GM12878 (cell line): ENCODE measurements at regions not wholly inside any gene's neighbourhood (a gene's known extent, or its start where the extent isn't known, plus 50 kb on each side); places are given as distances from the start of the nearest gene placed in this dataset.

Experiments used
- ATAC-seq: fragments of 200-7000 bp; cut with Tn5 transposase; 3 replicates; pipeline ENCODE4 v1.9.1; 2020; ENCODE audit warnings: mild to moderate bottlenecking, moderate library complexity
- BruUV-seq: library from RNA; stranded (reverse); fragments of 400-500 nt; replicated peaks from 2 replicates; lab custom pipeline; 2021; lab: Mats Ljungman, UMichigan
- CTCF ChIA-PET: fragments of 300-600 bp; sonication (Branson Sonifier 250); formaldehyde crosslinking; extraction: SDS; loops from one replicate; lab custom pipeline; 2021; ENCODE audit warnings: inconsistent platforms; lab: Yijun Ruan, JAX
- POLR2A ChIA-PET: fragments of 350-600 bp; formaldehyde crosslinking; extraction: SDS; loops from one replicate; lab custom pipeline; 2021; ENCODE audit warnings: inconsistent platforms; lab: Charles Lee
- RAD21 ChIA-PET: fragments of 300-600 bp; sonication (Branson Sonifier 250); formaldehyde crosslinking; loops from one replicate; lab custom pipeline; 2023; ENCODE audit warnings: antibody characterized with exemption; ENCODE audit not compliant: unreplicated experiment; lab: Charles Lee
- SMC1A ChIA-PET: fragments of 300-600 bp; sonication (Branson Sonifier 250); formaldehyde crosslinking; loops from one replicate; lab custom pipeline; 2023; ENCODE audit not compliant: unreplicated experiment, uncharacterized antibody; lab: Charles Lee
- DNase-seq: peaks from one replicate; pipeline ENCODE4 v3.0.0-alpha.2; 2011; ENCODE audit warnings: low read depth, low spot score
- FAIRE-seq: peaks from 3 replicates; lab custom pipeline; 2011; peaks lifted over from hg19 to GRCh38; lab: Jason Lieb, UNC
- H2AFZ ChIP-seq: 2 replicates; pipeline ENCODE4 v1.6.0; 2011; ENCODE audit warnings: low read depth, low read length, control low read depth; ENCODE audit not compliant: control insufficient read depth
- H3K27ac ChIP-seq: 2 replicates; pipeline ENCODE4 v1.5.1; 2011; ENCODE audit warnings: control low read depth; ENCODE audit not compliant: control insufficient read depth, insufficient read depth
- H3K27me3 ChIP-seq, 2 experiments: replicated peaks in 1 of 2; 2 replicates each; pipeline versions ENCODE4 v1.6.0 to v1.6.1; 2011; ENCODE audit warnings: low read length in 1 of 2; ENCODE audit not compliant: control insufficient read depth in 2 of 2, insufficient read depth in 2 of 2
- H3K36me3 ChIP-seq, 2 experiments: 2 replicates each; pipeline ENCODE4 v1.5.1; 2011; ENCODE audit warnings: low read length in 1 of 2; ENCODE audit not compliant: control insufficient read depth in 2 of 2, insufficient read depth in 2 of 2
- H3K4me1 ChIP-seq: 2 replicates; pipeline ENCODE4 v1.6.1; 2011; ENCODE audit warnings: mild to moderate bottlenecking, low read length, moderate library complexity, mixed read lengths; ENCODE audit not compliant: control insufficient read depth, insufficient read depth
- H3K4me2 ChIP-seq: 2 replicates; pipeline ENCODE4 v1.6.0; 2011; ENCODE audit warnings: control low read depth; ENCODE audit not compliant: control insufficient read depth, insufficient read depth
- H3K4me3 ChIP-seq: fragments of 200-600 bp; sonication (generic); 2 replicates; pipeline ENCODE4 v1.5.1; 2016
- H3K79me2 ChIP-seq: 2 replicates; pipeline ENCODE4 v1.6.0; 2011; ENCODE audit warnings: low read length; ENCODE audit not compliant: control insufficient read depth, insufficient read depth
- H3K9ac ChIP-seq: 2 replicates; pipeline ENCODE4 v1.8.0; 2011; ENCODE audit warnings: low read length, control low read depth, mixed read lengths; ENCODE audit not compliant: control insufficient read depth, insufficient read depth
- H3K9me3 ChIP-seq: replicated peaks from 3 replicates; pipeline ENCODE4 v1.5.1; 2011; ENCODE audit warnings: mild to moderate bottlenecking, low read length; ENCODE audit not compliant: control insufficient read depth, insufficient read depth
- H4K20me1 ChIP-seq: 2 replicates; pipeline ENCODE4 v1.6.0; 2011; ENCODE audit not compliant: control insufficient read depth, insufficient read depth
- BRCA1 ChIP-seq: IDR thresholded peaks from 2 replicates; pipeline ENCODE4 v1.6.1; 2011; ENCODE audit warnings: low read depth, low read length, improper control_type of control experiment
- EZH2 ChIP-seq: IDR thresholded peaks from 2 replicates; pipeline ENCODE4 v1.6.1; 2012; ENCODE audit warnings: low read depth, mild to moderate bottlenecking, control low read depth, inconsistent platforms, low read length, borderline replicate concordance; ENCODE audit not compliant: control insufficient read depth
- JUND ChIP-seq: IDR thresholded peaks from 2 replicates; pipeline ENCODE4 v1.6.1; 2012; ENCODE audit warnings: low read depth, mild to moderate bottlenecking, low read length, improper control_type of control experiment, moderate library complexity
- NFXL1 ChIP-seq: fragments of 450-650 bp; IDR thresholded peaks from 2 replicates; pipeline ENCODE4 v1.6.1; 2017; ENCODE audit warnings: antibody characterized with exemption, mild to moderate bottlenecking, borderline replicate concordance
- POLR2AphosphoS5 ChIP-seq: IDR thresholded peaks from 2 replicates; pipeline ENCODE4 v1.6.1; 2011; ENCODE audit warnings: mild to moderate bottlenecking, low read length, inconsistent platforms
- RFX5 ChIP-seq: IDR thresholded peaks from 2 replicates; pipeline ENCODE4 v1.6.1; 2011; ENCODE audit warnings: low read depth, low read length, improper control_type of control experiment
- ZBED1 ChIP-seq: IDR thresholded peaks from 2 replicates; pipeline ENCODE4 v1.6.1; 2016; ENCODE audit warnings: borderline replicate concordance
- WGBS: methylation state at CpG from one replicate; pipeline ENCODE4 v1.1.6; 2016; ENCODE audit warnings: low lambda C conversion rate; ENCODE audit not compliant: insufficient replicate concordance, insufficient coverage; ENCODE audit errors: missing lambda C conversion rate; 5-methylcytosine and 5-hydroxymethylcytosine counted together
- in situ Hi-C: fragments of 300-500 bp; cut with MboI; formaldehyde crosslinking; loops from 9 replicates; pipeline ENCODE4 v1.14.3; 2018; ENCODE audit warnings: mixed read lengths
- intact Hi-C: fragments of 100-400 bp; cut with micrococcal nuclease; formaldehyde crosslinking; loops from one replicate; pipeline ENCODE4 v1.14.2; 2022; ENCODE audit not compliant: unreplicated experiment
- TF ChIP-seq, protein P1 (sequence below): fragments of 450-650 bp; IDR thresholded peaks from 2 replicates; pipeline ENCODE4 v1.6.1; 2014; ENCODE audit warnings: mild to moderate bottlenecking

GRCh38 chr16:35404273-35404672, 1944.9 kb downstream of the TP53TG3F start:
- Histone ChIP-seq H4K20me1 (no peaks in the 10 kb centered on the region), H3K9me3 (no peaks in the 10 kb centered on the region), H3K4me1 (no peaks in the 10 kb centered on the region), H3K79me2 (no peaks in the 10 kb centered on the region), H3K4me3 (no peak overlapping the region), H3K9ac (no peak overlapping the region), H2AFZ (no peak overlapping the region), H3K36me3 (no peaks in the 10 kb centered on the region), H3K27ac (no peak overlapping the region), H3K4me2 (no peak overlapping the region), H3K27me3 (no peaks in the 10 kb centered on the region)
- SMC1A ChIA-PET, result no interaction called here
- WGBS, result 28% methylated on average over 2 of the region's 2 CpGs
- ATAC-seq (no peak), DNase-seq (no peak), FAIRE-seq (no peak)
- intact Hi-C loops (no loop called here), in situ Hi-C loops (no loop called here)
- CTCF ChIA-PET, result no interaction called here
- RAD21 ChIA-PET, result no interaction called here
- no TSS peak for BruUV-seq
- POLR2A ChIA-PET, result no interaction called here
- TF ChIP-seq JUND, result no peak

DNA sequence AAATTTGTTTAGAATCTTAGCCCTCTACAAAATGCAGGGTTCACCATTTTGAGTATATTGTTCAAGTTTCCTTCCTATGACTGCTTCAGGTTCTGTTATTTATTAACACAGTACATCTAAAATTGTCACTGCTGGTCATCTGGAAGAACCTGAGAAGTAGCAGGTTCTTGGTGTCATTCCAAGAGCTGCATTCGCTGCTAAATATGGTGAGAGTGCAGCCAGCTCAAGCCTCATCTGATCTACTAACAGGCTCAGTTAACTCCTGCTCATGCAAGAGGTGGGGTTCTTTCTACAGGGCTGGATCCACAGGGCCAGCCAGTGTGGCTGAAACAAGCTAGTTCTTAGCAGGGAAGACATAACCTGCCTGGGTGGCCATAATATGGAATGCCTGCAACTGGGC, 1946.1 kb downstream of the TP53TG3F start:
- no peak overlapping the region for H3K4me3 ChIP-seq
- TF ChIP-seq, protein P1, sequence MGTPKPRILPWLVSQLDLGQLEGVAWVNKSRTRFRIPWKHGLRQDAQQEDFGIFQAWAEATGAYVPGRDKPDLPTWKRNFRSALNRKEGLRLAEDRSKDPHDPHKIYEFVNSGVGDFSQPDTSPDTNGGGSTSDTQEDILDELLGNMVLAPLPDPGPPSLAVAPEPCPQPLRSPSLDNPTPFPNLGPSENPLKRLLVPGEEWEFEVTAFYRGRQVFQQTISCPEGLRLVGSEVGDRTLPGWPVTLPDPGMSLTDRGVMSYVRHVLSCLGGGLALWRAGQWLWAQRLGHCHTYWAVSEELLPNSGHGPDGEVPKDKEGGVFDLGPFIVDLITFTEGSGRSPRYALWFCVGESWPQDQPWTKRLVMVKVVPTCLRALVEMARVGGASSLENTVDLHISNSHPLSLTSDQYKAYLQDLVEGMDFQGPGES, result no peak
- TF ChIP-seq ZBED1, result no peak
- TF ChIP-seq POLR2AphosphoS5, result no peak
- no peak for TF ChIP-seq EZH2
- no peak for TF ChIP-seq BRCA1
- TF ChIP-seq NFXL1, result no peak
- no peak for TF ChIP-seq RFX5
- TF ChIP-seq, all 136 proteins: peak for 0
- Histone ChIP-seq H3K79me2 (no peaks in the 10 kb centered on the region), H3K9me3 (no peaks in the 10 kb centered on the region), H3K36me3 (no peaks in the 10 kb centered on the region), H3K27me3 (no peaks in the 10 kb centered on the region), H2AFZ (no peak overlapping the region), H3K9ac (no peak overlapping the region), H3K27ac (no peak overlapping the region), H3K4me2 (no peak overlapping the region), H4K20me1 (no peaks in the 10 kb centered on the region), H3K4me1 (no peaks in the 10 kb centered on the region)
- WGBS, result 0% methylated on average over 1 of the region's 1 CpG
- ATAC-seq (no peak), DNase-seq (no peak), FAIRE-seq (no peak)
- BruUV-seq, result no TSS peak
- SMC1A ChIA-PET, result no interaction called here
- POLR2A ChIA-PET, result no interaction called here
- CTCF ChIA-PET, result interaction anchor here (1.1 to 1.5 kb wide), 2 partner anchors 10 to 14 kb away, joined by 3 to 5 read pairs; no protein-coding TSS in a partner anchor
- RAD21 ChIA-PET, result no interaction called here
- intact Hi-C loops, result no loop called here
- in situ Hi-C loops, result no loop called here
